ENCODE measurements at regions not wholly inside any gene's neighbourhood (a gene's known extent, or its start where the extent isn't known, plus 50 kb on each side); places are given as distances from the start of the nearest gene placed in this dataset.

GRCh38 chr6:108739496-108740330 lies 108.5 kb upstream of the ARMC2 start:
- TF ChIP-seq CTCF (IDR thresholded peaks at IDR 0.05) (no peak), POLR2AphosphoS5 (IDR thresholded peaks at IDR 0.05) (no peak), POLR2A (IDR thresholded peaks at IDR 0.05) (no peak), EP300 (IDR thresholded peaks at IDR 0.05; ENCODE audit: low read depth) (no peak)

Measured in transverse colon (tissue), 4 donors.